A673 (cell line): ENCODE measurements at regions not wholly inside any gene's neighbourhood (a gene's known extent, or its start where the extent isn't known, plus 50 kb on each side); places are given as distances from the start of the nearest gene placed in this dataset.

Experiments
- EZH2 ChIP-seq: fragments of 200-600 bp; sonication (generic); IDR thresholded peaks from 2 replicates; pipeline ENCODE4 v1.6.1; 2017; ENCODE audit warnings: borderline replicate concordance, low read depth, mild to moderate bottlenecking, mixed read lengths, antibody characterized with exemption, low read length; ENCODE audit not compliant: poor library complexity, severe bottlenecking
- TF ChIP-seq, protein P1 (sequence below): fragments of 300-800, 200-600 bp; sonication (generic); conservative IDR thresholded peaks from 2 replicates; pipeline ENCODE4 v1.5.1; 2017; ENCODE audit warnings: low read depth, mild to moderate bottlenecking, antibody characterized with exemption, low read length, moderate library complexity, mixed read lengths

DNA sequence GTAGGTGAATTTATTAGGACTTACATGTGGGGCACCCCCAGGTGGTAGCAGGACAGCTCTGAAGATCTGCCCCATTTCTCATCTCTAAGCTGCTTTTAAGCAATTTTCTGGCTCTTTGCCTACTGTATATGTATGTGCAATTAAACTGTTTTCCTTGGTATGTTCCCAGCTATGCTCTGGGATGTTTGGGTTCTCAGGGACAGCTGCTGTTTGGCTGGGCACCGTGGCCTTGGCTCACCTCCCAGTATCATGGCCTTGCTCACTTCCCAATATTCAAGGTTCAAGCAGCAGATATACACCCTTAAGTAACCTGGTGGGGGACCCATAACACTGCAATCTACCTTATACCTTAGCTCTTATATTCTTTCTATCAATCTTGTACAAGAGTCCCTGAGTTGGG is 53.7 kb upstream of the KITLG start:
- TF ChIP-seq, protein P1, sequence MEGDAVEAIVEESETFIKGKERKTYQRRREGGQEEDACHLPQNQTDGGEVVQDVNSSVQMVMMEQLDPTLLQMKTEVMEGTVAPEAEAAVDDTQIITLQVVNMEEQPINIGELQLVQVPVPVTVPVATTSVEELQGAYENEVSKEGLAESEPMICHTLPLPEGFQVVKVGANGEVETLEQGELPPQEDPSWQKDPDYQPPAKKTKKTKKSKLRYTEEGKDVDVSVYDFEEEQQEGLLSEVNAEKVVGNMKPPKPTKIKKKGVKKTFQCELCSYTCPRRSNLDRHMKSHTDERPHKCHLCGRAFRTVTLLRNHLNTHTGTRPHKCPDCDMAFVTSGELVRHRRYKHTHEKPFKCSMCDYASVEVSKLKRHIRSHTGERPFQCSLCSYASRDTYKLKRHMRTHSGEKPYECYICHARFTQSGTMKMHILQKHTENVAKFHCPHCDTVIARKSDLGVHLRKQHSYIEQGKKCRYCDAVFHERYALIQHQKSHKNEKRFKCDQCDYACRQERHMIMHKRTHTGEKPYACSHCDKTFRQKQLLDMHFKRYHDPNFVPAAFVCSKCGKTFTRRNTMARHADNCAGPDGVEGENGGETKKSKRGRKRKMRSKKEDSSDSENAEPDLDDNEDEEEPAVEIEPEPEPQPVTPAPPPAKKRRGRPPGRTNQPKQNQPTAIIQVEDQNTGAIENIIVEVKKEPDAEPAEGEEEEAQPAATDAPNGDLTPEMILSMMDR, result no peak
- no peak for TF ChIP-seq EZH2
